NOMO-1 (cell line): ENCODE measurements at regions not wholly inside any gene's neighbourhood (a gene's known extent, or its start where the extent isn't known, plus 50 kb on each side); places are given as distances from the start of the nearest gene placed in this dataset.

Experiments
- DNase-seq, 2 experiments: peaks; one replicate each; lab custom pipeline; 2025; ENCODE audit not compliant: unreplicated experiment in 2 of 2; lab: John Stamatoyannopoulos, UW

DNA sequence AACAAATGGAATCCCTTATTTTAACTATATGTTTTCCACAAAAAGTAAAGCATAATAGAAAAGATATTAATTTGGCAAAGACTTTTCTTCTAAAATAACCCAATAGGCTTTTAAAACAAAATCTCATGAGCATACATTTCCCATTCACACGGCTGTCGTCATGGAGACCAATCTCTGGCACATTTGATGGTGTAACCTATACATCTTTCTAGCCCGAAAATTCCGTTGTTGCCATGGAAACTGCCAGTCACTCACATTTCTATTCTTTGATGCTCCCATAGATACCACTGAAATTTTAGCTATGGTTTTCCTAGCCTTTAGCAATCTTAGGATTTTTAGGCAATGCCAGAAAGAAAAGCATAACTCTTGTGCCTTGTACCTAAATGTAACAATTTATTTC, 262.9 kb upstream of the TRPM3 start:
- no peak for DNase-seq

DNA sequence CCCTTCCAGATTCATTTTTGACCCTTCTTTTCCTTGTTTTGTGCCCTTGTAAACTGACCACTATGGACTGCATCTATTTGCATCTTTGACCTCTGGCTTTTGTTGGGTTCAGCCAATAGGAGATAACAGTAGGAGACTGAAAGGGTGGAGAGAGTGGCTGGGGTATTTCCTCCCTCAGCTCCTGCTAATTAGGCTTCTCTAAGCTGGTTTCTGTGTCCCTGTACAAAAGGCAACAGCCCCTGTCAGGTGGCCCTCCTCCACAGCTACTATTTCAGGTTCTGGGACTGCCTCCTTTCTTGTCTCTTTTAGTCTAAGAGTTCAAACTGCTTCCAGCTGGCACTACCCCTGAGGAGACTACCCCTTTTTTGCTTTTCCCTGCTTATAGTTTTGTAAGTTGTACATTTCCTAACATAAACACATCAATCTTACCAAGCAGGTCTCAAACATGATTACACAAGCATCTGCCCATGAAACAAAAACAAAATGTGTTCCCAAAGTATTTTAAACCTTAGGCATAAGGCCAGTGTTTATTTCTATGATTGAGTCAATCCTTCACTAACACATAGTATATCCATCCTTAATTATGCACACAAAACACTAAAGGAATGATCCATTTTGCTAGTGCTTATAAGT, 262.0 kb upstream of the TRPM3 start:
- no peak for DNase-seq

DNA sequence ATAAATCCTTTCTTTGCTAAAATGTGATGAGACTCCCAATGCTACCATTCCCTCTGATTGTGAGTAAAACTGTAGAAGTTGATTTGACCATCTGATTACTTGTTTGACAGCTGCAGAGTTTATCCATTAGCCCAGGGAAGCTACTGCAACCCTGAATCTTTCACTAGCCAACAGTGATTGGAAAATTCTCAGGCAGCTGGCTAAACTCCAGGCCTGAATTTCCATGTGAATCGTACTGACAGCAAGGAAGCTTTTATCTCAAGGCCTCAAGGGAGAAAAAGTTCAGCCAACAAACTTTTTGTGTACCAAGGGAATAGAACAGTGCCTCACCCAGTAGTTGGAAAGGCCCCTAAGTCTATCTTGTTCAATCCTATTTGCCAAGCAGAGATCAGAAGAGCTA, 246.7 kb upstream of the TRPM3 start:
- DNase-seq, result no peak

DNA sequence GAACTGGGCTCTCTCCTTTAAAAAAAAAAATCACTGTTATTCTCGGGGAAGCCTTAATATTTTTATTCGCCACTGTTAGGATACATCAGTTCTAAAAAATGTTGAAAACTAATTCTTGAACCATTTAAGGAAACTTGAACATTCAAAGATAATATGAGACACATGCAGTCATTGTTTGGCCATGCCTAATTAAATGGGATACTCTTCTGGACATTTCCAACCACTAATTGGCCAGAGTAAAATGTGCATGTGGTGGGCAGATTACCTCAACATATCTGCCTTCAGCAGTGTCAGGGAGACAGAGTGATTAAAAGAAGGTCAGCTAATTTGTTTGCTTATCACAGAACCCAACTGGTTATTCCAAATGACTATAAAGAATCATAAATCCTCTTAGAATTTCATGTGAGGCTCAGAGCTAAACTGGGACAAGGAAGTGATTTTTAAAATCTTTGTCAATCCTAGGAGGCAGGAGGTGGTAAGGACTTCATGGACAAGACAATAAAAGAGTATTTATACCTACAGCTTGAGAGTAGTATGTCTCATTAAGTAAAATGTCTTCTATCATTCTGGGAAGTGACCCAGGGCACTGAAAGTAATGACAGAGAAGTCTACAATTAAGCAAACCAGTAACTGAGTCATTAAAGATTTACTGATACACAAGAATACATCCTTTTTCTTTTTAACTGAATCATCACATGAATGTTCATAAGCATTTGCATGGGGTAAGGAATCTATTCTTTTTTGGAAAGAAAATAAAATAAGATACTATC, 242.9 kb upstream of the TRPM3 start:
- no peak for DNase-seq

DNA sequence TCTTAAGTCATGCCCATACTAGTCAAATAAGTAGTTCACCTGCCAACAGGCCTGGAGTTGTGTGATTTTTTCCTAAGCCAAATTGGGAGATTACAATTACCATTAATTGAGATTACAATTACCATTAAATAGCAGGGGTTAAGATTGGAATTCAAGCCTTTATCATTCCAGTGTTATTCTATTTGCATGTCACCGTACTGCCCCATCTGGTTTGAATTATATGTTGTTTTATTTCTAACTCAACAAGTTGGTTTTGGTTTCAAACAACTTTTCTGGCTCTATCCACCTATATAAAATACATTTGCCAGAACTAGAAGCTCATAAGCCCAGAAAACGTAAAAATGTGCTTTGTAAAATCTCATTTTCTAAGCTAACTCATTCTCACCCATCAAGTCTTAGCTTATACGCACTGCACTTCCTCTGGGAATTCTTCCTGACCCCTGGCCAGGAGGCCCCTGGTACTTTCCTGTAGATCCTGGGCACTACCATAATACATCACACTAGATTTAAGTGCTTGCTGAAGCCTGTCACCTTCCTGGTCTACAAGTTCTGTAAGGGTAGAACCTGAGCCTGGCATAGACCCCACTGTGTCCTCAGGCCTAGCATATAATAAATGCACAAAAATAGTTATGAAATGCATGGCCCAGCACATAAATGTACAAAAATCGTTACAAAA, 242.0 kb upstream of the TRPM3 start:
- DNase-seq, result no peak

DNA sequence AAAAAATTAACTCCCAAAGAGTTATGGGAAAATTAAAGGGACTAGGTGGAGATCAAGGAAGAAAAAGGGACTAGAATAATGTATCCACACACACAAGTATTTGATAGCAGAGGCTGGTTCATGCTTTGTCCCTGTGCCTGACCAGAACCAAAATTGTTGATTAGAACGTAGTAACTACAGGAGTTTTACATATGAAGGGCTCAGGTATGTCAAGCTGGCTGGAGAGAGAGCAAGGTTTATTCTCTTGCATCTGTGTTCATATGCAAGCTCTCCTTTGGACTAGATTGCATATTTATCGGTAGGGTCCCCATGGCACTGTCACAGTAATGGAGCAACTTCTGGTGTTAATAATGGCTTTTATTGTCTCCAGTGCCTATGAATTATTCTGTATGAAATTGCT, 239.9 kb upstream of the TRPM3 start:
- DNase-seq, result no peak

DNA sequence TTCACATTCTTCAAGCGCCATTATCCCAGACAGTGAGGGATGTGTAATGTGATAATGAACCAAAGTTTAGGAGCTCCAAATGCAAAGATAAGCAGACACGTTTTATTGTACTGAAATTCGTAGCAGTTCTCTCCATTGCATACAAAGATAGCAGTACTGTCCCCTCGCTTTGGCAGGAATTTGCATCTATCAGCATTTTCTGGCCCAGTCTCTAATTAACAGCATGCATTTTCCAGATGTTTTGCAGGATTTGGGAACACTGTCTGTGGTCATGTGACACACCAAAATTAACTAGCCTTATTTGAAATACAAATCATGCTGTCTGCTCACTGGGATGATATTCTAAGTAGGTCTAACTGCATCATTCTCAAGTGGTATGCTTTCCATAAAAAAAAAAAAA, 235.9 kb upstream of the TRPM3 start:
- no peak for DNase-seq

DNA sequence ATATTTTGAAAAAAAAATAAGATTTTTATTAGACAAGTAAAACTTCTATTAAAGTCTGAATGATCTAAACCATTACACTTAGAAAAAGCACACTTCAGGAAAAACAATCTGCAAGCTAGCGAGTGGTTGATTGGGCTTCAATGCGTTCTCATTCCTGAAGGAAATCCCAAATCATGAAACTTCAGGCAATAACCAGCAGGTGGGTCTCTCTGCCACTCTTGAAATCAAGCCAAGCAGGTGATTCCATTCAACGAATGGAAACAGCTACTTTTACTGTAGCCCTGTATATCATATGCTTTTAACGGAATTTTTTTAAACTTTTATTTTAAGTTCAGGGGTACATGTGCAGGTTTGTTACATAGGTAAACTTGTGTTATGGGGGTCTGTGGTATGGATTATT, 234.5 kb upstream of the TRPM3 start:
- DNase-seq, result no peak

DNA sequence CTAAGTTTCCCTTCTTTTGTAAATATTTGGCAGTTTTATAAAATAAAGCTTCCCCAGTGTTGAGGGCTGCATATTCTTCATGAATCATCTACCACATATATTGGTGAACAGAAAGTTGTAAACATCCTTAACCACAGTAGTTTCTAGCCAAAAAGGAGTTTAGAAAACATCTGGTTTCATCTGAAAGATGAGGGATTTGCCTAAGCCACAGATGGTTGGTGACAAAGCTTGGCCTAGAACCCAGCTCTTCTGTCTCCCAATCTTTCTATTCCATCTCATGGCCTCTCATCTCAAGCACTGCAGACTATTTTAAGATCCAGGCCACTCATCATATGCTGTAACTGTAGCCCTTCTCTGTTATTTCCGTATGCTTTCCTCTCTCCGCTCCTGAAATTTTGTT, 232.3 kb upstream of the TRPM3 start:
- DNase-seq, result no peak

DNA sequence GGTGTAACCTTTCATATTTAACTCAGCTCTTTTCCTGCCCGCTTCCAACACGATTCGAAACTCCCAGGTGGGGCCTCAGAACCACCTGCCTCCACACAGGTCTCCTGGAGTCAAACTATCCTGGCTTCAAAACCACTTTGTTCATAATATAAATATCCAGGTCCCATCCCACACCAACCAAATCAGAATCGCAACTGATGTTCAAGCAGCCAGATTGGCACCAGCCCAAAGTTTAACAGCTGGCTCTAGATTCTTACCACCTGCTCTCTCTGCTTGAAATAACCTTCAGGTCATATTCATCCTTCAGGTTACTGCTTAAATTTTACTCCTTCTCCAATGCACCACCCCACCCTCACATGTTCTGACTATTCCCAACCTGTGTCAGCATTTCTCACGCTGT, 231.4 kb upstream of the TRPM3 start:
- no peak for DNase-seq

DNA sequence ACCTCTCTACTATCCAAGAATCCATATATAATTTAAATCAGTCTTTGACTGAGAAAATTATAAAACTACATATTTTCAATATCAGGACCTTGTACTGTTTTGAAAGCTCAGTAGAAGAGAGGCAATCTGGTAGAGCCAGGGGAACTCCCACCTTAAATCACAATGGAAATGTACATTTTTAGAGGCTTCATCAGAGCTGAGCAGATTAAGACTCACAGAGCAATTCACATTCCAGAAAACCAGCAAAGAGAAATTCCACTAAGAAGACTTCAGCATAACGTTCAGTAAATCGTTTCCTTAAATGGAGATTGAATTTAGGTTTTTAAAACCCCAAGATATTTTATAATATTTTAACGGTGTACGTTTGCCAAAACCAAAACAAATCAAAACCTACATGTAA, 227.8 kb upstream of the TRPM3 start:
- DNase-seq, result no peak

DNA sequence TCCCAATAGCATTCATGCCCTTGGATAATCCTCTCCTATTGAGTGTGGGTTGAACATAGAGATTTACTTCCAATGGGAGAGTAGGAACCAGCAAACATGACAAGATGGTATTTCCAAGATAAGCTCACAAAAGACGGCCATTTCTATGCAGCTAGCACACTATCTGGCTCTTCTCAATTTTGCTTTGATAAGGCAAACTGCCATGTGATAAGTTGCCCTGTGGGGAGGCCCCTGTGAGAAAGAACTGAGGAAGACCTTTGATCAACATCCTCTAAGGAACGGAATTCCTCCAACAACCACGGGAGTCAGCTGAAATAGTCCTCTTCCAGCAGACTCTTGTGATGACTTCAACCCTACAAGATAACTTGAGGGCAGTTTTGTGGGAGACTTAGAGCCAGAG, 211.9 kb upstream of the TRPM3 start:
- DNase-seq, result no peak

DNA sequence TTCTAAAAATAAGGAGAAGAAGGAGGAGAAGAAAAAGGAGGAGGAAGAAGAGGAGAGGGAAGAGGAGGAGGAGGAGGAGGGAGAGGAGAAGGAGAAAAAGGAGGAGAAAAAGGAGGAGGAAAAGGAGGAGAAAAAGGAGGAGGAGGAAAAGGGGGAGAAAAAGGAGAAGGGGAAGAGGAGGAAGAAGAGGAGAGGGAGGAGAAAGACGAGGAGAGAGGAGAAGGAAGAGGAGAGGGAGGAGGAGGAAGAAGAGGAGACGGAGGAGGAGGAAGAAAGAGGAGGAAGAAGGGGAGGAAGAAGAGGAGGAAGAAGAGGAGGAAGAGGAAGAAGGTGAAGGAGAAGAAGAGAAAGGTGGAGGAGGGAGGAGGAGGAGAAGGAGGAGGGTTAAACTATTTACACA, 210.2 kb upstream of the TRPM3 start:
- DNase-seq, result no peak

DNA sequence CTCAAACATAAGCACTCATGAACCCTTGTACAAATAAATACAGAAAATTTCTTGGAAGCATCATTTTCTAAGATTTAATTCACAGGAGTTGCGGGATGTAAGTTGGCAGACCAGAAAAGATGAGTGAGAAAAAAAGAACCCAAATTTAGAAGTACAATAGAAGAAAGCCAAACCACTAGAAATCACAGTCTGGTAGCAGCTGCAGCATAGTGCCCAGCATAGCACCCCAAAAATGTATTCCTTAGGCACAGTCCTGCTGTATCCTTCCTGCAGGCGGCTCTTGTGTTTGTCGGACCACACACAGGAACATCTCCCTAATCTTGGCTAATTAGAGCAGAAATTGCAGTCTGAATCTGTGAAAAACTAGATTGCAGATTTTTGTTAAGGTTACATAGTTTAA, 208.5 kb upstream of the TRPM3 start:
- DNase-seq, result no peak

DNA sequence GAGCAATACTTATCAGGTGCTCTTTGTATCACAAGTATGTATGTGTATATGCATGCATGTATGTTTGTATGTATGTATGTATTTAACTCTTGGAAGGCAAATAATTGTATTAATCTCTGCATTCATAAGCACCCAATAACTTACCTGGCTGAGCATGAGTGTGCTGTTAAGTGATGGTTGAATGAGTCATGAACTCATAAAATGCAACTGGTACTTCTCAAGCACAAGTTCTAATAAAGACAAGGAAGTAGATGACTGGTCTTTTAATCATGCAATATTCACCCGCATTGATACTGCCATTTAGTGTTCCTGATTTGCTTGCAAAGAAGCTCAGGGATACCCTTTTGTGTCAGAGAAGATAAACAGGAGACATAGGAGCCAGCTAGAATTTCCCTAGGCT, 204.9 kb upstream of the TRPM3 start:
- no peak for DNase-seq

DNA sequence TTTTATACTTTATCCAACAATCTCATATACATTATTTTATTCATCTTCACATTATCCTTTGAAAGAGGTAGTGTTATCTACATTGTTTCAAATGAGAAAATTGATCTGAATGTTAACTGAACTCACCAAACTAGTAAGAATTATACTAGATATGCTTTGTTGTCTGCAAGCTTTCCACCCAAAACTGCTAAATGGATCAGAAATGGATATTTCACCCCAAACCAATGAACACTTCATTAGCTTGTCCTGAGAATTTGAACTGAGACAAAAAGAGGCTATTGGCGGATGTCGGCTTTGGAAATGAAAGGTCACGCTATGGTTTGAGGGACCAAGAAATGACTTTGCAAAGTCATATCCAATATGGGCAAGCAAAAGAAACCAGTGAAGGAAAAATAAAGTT, 201.9 kb upstream of the TRPM3 start:
- DNase-seq, result no peak

DNA sequence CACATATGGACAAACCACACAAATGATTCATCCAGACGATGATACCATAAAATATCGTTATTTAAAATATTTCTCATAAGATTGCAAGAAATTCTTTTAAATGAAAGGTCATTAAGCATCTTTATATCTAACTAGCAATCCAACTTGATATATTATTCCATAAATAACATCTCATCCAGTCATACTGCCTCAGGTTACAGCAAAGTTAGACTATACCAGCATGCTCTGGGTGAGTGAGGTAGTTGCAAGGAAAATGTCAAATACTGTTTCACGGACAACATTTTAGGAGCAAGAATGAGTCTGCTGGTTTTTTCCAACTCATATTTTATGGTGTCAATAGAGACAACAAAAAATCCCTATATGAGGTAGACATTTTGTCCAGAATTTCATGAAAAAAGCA, 200.9 kb upstream of the TRPM3 start:
- DNase-seq, result no peak

DNA sequence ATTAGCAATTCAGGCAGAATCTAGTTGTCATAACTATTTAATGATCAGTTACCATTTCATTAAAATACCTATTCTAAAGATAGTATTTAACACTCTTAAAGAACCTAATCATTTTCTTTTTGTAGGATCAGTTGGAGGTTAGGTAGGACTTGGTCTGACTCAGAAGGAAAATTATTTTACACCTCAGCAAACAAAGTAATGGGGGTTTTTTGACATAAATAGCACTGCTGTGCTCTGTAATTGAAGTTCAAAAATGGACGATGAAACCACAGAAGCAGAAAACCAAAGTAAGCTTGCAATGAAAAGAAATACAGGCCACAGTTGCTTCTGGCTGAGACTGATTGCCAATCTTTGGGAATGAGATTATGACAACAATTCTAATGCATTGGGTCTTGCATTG, 187.0 kb upstream of the TRPM3 start:
- no peak for DNase-seq

DNA sequence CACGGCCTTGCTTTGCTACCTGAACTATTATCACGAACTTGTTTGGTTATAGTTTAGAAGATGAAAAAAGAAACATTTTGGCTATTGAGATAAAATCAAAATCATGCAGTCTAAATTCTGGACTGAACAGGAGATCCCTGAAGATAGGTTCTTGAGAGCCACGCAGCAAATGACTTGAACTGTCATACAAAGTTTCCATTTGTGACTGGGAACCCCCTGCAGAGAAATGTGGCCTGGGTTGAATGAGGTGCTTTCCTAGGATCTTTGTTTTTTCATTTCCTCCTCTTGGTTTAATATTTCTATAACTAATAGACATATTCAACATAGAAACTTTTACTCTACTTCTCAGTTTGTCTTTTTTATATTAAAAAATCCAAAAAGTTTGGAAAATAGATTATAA, 184.7 kb upstream of the TRPM3 start:
- no peak for DNase-seq

DNA sequence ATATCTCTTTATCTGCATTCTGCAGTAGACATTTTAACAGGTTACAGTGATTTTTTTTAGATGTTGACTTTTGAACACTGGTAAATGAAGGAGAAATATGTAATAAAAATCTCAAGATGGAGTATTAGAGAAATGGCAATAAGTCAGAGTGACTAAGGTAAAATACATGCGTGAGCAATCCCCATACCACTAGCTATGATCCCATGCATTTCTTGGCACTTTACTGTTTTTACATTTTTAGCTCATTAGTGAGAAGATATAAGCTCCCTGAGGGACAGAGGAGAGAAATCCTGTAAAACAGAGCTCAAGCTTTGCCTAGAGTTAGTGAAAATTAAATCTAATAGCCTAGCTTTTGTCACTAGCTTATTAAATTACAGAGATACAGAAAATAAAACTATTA, 181.9 kb upstream of the TRPM3 start:
- DNase-seq, result no peak

DNA sequence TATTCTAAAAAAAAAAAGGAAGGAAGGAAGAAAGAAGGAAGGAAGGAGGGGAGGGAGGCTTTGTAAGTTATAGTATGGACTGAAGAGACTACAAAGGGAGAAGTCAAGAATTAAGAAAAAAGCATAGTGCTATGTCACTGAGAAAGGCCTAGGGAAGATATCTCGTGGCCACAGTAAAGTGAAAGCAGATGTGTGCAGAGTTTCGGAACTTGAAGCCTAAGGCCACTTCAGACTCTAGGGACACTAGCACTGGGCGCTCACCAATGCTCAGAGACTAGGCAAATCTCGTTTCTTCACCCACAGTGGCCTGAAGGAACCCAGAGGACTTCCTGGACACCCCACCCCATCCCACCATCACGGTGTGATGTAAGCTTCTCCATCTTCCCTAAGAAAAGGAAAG, 181.4 kb upstream of the TRPM3 start:
- DNase-seq, result no peak

DNA sequence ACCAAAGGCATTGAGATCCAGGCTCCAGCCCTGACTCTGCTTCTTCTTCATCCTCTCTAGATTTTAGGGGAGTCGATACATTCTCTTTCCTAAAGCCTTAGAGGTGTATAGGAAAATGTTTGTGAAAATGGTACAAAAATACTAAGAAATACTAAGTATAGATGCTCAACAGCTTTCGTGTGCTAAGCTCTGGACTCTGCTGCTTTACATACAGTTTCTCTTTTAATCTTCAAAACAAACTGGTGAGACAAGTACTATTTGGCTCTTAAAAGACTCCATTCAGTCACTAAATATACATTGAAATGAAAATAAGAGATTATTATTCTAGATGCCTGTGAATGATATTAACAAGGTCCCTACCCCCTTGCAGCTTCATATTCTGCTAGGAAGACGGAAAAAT, 174.5 kb upstream of the TRPM3 start:
- no peak for DNase-seq
